ENCODE measurements at regions not wholly inside any gene's neighbourhood (a gene's known extent, or its start where the extent isn't known, plus 50 kb on each side); places are given as distances from the start of the nearest gene placed in this dataset.

DNA sequence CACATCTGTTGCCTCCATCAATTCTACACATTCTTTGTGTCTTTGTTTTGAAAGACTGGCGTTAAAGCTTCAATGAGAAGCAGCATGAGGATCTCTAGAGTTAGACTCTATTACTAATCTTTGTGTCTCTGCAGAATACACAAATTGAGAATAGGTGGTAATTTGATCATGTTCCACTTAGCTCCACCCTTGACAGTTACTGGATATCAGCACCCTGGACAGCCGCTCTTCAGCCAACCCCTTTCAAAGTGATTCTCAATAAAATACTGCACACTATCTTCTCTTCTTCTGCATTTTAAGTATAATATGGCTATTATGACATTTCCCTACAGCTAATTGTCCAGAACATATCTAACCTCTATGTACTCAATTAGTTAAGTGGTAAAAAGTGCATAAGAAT lies 54.3 kb upstream of the CNR1 start:
- no peak for ATAC-seq
- intact Hi-C loops (cut with DNase I): no loop called here
- no peak for DNase-seq (ENCODE audit: missing footprints)

DNA sequence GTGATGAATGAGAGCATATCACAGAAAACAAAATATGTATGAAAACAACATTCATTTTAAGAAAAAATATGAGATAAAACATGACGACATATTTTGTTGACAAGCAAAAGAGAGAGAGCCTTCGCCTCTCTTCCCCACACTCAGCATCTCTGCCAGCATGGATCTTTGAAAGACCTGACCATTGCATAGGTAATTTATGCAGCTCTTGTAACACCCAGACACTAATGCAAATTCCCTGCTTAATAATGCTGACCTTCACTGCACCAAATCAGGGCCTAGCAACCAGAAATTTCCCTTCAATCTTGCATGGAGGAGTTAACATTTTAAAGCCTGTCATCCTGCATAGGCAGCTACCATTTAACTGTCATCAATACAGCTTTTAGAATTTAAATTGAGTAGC lies 50.0 kb upstream of the CNR1 start:
- no peak for ATAC-seq
- DNase-seq (ENCODE audit: missing footprints): no peak
- intact Hi-C loops (cut with DNase I): no loop called here

Data from Right ventricle myocardium inferior (tissue), 1 donor.